Liver (tissue), 8 donors: ENCODE measurements at regions not wholly inside any gene's neighbourhood (a gene's known extent, or its start where the extent isn't known, plus 50 kb on each side); places are given as distances from the start of the nearest gene placed in this dataset.

Experiments used
- DNase-seq: peaks from one replicate; pipeline ENCODE4 v3.0.0-alpha.2; 2017; ENCODE audit warnings: low spot score
- H3K27ac ChIP-seq, 2 donors: one replicate each; pipeline ENCODE4 v1.7.0; 2013; ENCODE audit warnings: inconsistent platforms in 2 of 2, low read length in 2 of 2, control low read depth in 1 of 2, low read depth in 1 of 2, mild to moderate bottlenecking in 1 of 2
- H3K27me3 ChIP-seq, 4 donors: one replicate each; pipeline versions ENCODE4 v1.6.1 to v1.7.0; 2013; ENCODE audit warnings: low read length in 3 of 4, inconsistent platforms in 1 of 4, mild to moderate bottlenecking in 1 of 4, moderate library complexity in 1 of 4; ENCODE audit not compliant: control insufficient read depth in 4 of 4, insufficient read depth in 4 of 4
- H3K36me3 ChIP-seq, 4 donors: one replicate each; pipeline versions ENCODE4 v1.6.1 to v1.7.0; 2013; ENCODE audit warnings: low read length in 3 of 4, mild to moderate bottlenecking in 3 of 4, low read depth in 1 of 4, moderate library complexity in 1 of 4; ENCODE audit not compliant: control insufficient read depth in 4 of 4, insufficient read depth in 3 of 4
- H3K4me1 ChIP-seq, 4 donors: one replicate each; pipeline versions ENCODE4 v1.6.1 to v1.7.0; 2013; ENCODE audit warnings: low read length in 3 of 4, mild to moderate bottlenecking in 3 of 4, moderate library complexity in 1 of 4; ENCODE audit not compliant: control insufficient read depth in 4 of 4, insufficient read depth in 4 of 4
- H3K4me3 ChIP-seq, 3 donors: one replicate each; pipeline versions ENCODE4 v1.6.1 to v1.7.0; 2013; ENCODE audit warnings: low read length in 3 of 3, control low read depth in 1 of 3, low read depth in 1 of 3, mild to moderate bottlenecking in 1 of 3
- H3K9ac ChIP-seq, 2 donors: one replicate each; pipeline ENCODE4 v1.7.0; 2013; ENCODE audit warnings: low read length in 2 of 2, mild to moderate bottlenecking in 2 of 2, moderate library complexity in 2 of 2, control low read depth in 1 of 2, low read depth in 1 of 2
- H3K9me3 ChIP-seq, 4 donors: one replicate each; pipeline versions ENCODE4 v1.6.1 to v1.7.0; 2013; ENCODE audit warnings: low read length in 3 of 4; ENCODE audit not compliant: control insufficient read depth in 4 of 4
- EGR1 ChIP-seq, 2 donors: IDR thresholded peaks; 2 replicates each; pipeline ENCODE4 v1.6.1; 2016 to 2018; ENCODE audit warnings: antibody characterized with exemption in 2 of 2, low read depth in 2 of 2
- FOXA1 ChIP-seq: IDR thresholded peaks from 2 replicates; pipeline ENCODE4 v1.6.1; 2016; ENCODE audit warnings: antibody characterized with exemption
- FOXA2 ChIP-seq: IDR thresholded peaks from 2 replicates; pipeline ENCODE4 v1.6.1; 2016; ENCODE audit warnings: antibody characterized with exemption
- GABPA ChIP-seq, 2 donors: IDR thresholded peaks in 1 of 2; conservative IDR thresholded peaks in 1 of 2; 2 replicates each; pipeline ENCODE4 v1.6.1; 2016; ENCODE audit warnings: antibody characterized with exemption in 2 of 2, mild to moderate bottlenecking in 1 of 2, moderate library complexity in 1 of 2
- HNF4A ChIP-seq, 2 donors: conservative IDR thresholded peaks; 2 replicates each; pipeline ENCODE4 v1.6.1; 2016; ENCODE audit warnings: antibody characterized with exemption in 2 of 2, mild to moderate bottlenecking in 2 of 2
- NR2F2 ChIP-seq: IDR thresholded peaks from 2 replicates; pipeline ENCODE4 v1.6.1; 2016; ENCODE audit warnings: antibody characterized with exemption
- RAD21 ChIP-seq, 2 donors: IDR thresholded peaks; 2 replicates each; pipeline ENCODE4 v1.6.1; 2016; ENCODE audit warnings: antibody characterized with exemption in 2 of 2, mild to moderate bottlenecking in 2 of 2
- REST ChIP-seq: IDR thresholded peaks from 2 replicates; pipeline ENCODE4 v1.6.1; 2016; ENCODE audit warnings: antibody characterized with exemption, mild to moderate bottlenecking
- RXRA ChIP-seq, 2 donors: IDR thresholded peaks; 2 replicates each; pipeline ENCODE4 v1.6.1; 2017 to 2018; ENCODE audit warnings: antibody characterized with exemption in 2 of 2, mild to moderate bottlenecking in 1 of 2
- SP1 ChIP-seq: IDR thresholded peaks from 2 replicates; pipeline ENCODE4 v1.6.1; 2018; ENCODE audit warnings: antibody characterized with exemption, mild to moderate bottlenecking
- TAF1 ChIP-seq: conservative IDR thresholded peaks from 2 replicates; pipeline ENCODE4 v1.6.1; 2016; ENCODE audit warnings: antibody characterized with exemption, mild to moderate bottlenecking
- YY1 ChIP-seq: IDR thresholded peaks from 2 replicates; pipeline ENCODE4 v1.6.1; 2016; ENCODE audit warnings: antibody characterized with exemption, mild to moderate bottlenecking
- WGBS: extraction: QIAGEN DNeasy Blood & Tissue Kit; methylation state at CpG from one replicate; pipeline ENCODE4 v1.1.7; 2013; 5-methylcytosine and 5-hydroxymethylcytosine counted together
- TF ChIP-seq, protein P1 (sequence below): fragments of 150-350 bp; IDR thresholded peaks from 2 replicates; pipeline ENCODE4 v1.5.1; 2017; ENCODE audit warnings: improper control_type of control experiment, low read depth, low read length; ENCODE audit not compliant: missing input control
- TF ChIP-seq, protein P2 (sequence below): IDR thresholded peaks from 2 replicates; pipeline ENCODE4 v1.6.1; 2016; ENCODE audit warnings: antibody characterized with exemption
- donor health status: healthy.
- donor health status: healthy.
- donor health status: healthy.
- donor health status: healthy.
- donor health status: healthy.

- Histone ChIP-seq H3K4me3 (no peak overlapping the region), H3K9me3 (no peaks in the 10 kb centered on the region), H3K4me1 (no peaks in the 10 kb centered on the region), H3K9ac (no peak overlapping the region), H3K27ac (no peak overlapping the region), H3K27me3 (no peaks in the 10 kb centered on the region), H3K36me3 (no peaks in the 10 kb centered on the region)
- TF ChIP-seq FOXA1 (no peak), GABPA (IDR thresholded peaks at IDR 0.05 in 1 of 2, conservative IDR thresholded peaks at IDR 0.05 in 1 of 2) (no peak), RXRA (IDR thresholded peaks at IDR 0.05) (no peak), SP1 (no peak), RAD21 (IDR thresholded peaks at IDR 0.05) (no peak), HNF4A (conservative IDR thresholded peaks at IDR 0.05) (no peak), YY1 (no peak), FOXA2 (no peak), EGR1 (IDR thresholded peaks at IDR 0.05; ENCODE audit: low read depth in 2 of 2) (no peak), REST (no peak), NR2F2 (no peak), TAF1 (no peak)
- TF ChIP-seq, protein P1, sequence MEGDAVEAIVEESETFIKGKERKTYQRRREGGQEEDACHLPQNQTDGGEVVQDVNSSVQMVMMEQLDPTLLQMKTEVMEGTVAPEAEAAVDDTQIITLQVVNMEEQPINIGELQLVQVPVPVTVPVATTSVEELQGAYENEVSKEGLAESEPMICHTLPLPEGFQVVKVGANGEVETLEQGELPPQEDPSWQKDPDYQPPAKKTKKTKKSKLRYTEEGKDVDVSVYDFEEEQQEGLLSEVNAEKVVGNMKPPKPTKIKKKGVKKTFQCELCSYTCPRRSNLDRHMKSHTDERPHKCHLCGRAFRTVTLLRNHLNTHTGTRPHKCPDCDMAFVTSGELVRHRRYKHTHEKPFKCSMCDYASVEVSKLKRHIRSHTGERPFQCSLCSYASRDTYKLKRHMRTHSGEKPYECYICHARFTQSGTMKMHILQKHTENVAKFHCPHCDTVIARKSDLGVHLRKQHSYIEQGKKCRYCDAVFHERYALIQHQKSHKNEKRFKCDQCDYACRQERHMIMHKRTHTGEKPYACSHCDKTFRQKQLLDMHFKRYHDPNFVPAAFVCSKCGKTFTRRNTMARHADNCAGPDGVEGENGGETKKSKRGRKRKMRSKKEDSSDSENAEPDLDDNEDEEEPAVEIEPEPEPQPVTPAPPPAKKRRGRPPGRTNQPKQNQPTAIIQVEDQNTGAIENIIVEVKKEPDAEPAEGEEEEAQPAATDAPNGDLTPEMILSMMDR: no peak
- TF ChIP-seq, protein P2, sequence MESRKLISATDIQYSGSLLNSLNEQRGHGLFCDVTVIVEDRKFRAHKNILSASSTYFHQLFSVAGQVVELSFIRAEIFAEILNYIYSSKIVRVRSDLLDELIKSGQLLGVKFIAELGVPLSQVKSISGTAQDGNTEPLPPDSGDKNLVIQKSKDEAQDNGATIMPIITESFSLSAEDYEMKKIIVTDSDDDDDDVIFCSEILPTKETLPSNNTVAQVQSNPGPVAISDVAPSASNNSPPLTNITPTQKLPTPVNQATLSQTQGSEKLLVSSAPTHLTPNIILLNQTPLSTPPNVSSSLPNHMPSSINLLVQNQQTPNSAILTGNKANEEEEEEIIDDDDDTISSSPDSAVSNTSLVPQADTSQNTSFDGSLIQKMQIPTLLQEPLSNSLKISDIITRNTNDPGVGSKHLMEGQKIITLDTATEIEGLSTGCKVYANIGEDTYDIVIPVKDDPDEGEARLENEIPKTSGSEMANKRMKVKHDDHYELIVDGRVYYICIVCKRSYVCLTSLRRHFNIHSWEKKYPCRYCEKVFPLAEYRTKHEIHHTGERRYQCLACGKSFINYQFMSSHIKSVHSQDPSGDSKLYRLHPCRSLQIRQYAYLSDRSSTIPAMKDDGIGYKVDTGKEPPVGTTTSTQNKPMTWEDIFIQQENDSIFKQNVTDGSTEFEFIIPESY: no peak
- DNase-seq: no peak
- 95% methylated on average over 5 of the region's 5 CpGs for WGBS
Measured at GRCh38 chr1:208743361-208743760, 499.2 kb upstream of the PLXNA2 start.

DNA sequence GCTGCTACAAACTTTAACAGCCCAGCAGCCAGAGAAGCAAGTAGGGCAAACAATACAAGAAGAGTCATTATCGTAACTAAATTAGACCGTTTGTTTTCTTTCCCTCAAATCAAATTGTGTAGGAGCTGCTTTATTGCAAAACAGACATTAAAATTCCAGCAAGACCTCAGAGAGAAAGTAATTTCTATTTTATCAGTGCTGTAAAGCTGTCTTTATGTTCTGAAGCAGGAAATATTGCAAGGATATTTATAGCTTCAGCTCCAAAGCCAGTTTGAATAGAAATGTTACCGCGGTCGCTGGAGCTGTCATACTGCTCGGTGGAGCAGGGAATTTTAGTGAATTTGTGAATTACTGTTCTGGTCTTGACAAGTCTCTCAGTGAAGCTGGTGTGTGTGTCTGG, 503.8 kb upstream of the PLXNA2 start:
- H3K4me1 ChIP-seq: no peaks in the 10 kb centered on the region
- WGBS: 54% methylated on average over 6 of the region's 6 CpGs
- no peaks in the 10 kb centered on the region for H3K27me3 ChIP-seq
- TF ChIP-seq RAD21 (IDR thresholded peaks at IDR 0.05): no peak
- no peak for TF ChIP-seq YY1
- no peaks in the 10 kb centered on the region for H3K9me3 ChIP-seq
- no peak overlapping the region for H3K9ac ChIP-seq
- no peak overlapping the region for H3K4me3 ChIP-seq
- no peaks in the 10 kb centered on the region for H3K36me3 ChIP-seq
- no peak overlapping the region for H3K27ac ChIP-seq
- no peak for DNase-seq
